Colonic mucosa (tissue), 4 donors: ENCODE measurements at regions not wholly inside any gene's neighbourhood (a gene's known extent, or its start where the extent isn't known, plus 50 kb on each side); places are given as distances from the start of the nearest gene placed in this dataset.
"Not testable (repeated sequence)": the region's sequence is repeated elsewhere in the genome, so short reads cannot be mapped to it uniquely, and the experiment has no call there.

Experiments
- DNase-seq: peaks from one replicate; pipeline ENCODE4 v3.0.0-alpha.2; 2020
- H3K27ac ChIP-seq: fragments of 200-600 bp; one replicate; pipeline ENCODE4 v1.8.0; 2021
- H3K27me3 ChIP-seq: fragments of 200-600 bp; one replicate; pipeline ENCODE4 v1.8.0; 2021
- H3K36me3 ChIP-seq: fragments of 200-600 bp; one replicate; pipeline ENCODE4 v1.8.0; 2021
- H3K4me1 ChIP-seq: fragments of 200-600 bp; one replicate; pipeline ENCODE4 v1.8.0; 2021; ENCODE audit warnings: mild to moderate bottlenecking
- H3K4me3 ChIP-seq: fragments of 200-600 bp; one replicate; pipeline ENCODE4 v1.8.0; 2021
- H3K9ac ChIP-seq, 2 donors: one replicate each; pipeline ENCODE4 v1.7.0; 2013; ENCODE audit warnings: control low read depth in 2 of 2, low read depth in 2 of 2, low read length in 2 of 2
- H3K9me3 ChIP-seq: fragments of 200-600 bp; one replicate; pipeline ENCODE4 v1.8.0; 2021
- intact Hi-C: fragments of 100-400 bp; cut with DNase I; formaldehyde crosslinking; loops from one replicate; pipeline ENCODE4 v1.14.1; 2022
- TF ChIP-seq, protein P1 (sequence below): fragments of 200-600 bp; IDR thresholded peaks from one replicate; pipeline ENCODE4 v1.8.0; 2022; ENCODE audit warnings: antibody characterized with exemption, mild to moderate bottlenecking
- donor health status: healthy.
- donor health status: DM: no; HTN: no; CAD: no.
- donor health status: DM: no; HTN: no; CAD: no.

- H3K9ac ChIP-seq = no peak overlapping the region
- no peak overlapping the region for H3K4me3 ChIP-seq
- no peak overlapping the region for H3K27ac ChIP-seq
- no peaks in the 10 kb centered on the region for H3K27me3 ChIP-seq
- H3K4me1 ChIP-seq = no peaks in the 10 kb centered on the region
- no peaks in the 10 kb centered on the region for H3K36me3 ChIP-seq
- TF ChIP-seq, protein P1, sequence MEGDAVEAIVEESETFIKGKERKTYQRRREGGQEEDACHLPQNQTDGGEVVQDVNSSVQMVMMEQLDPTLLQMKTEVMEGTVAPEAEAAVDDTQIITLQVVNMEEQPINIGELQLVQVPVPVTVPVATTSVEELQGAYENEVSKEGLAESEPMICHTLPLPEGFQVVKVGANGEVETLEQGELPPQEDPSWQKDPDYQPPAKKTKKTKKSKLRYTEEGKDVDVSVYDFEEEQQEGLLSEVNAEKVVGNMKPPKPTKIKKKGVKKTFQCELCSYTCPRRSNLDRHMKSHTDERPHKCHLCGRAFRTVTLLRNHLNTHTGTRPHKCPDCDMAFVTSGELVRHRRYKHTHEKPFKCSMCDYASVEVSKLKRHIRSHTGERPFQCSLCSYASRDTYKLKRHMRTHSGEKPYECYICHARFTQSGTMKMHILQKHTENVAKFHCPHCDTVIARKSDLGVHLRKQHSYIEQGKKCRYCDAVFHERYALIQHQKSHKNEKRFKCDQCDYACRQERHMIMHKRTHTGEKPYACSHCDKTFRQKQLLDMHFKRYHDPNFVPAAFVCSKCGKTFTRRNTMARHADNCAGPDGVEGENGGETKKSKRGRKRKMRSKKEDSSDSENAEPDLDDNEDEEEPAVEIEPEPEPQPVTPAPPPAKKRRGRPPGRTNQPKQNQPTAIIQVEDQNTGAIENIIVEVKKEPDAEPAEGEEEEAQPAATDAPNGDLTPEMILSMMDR = no peak
- H3K9me3 ChIP-seq = no peaks in the 10 kb centered on the region
- DNase-seq = no peak
- intact Hi-C loops = no loop called here
Measured at GRCh38 chr15:62363913-62364312, 198.8 kb upstream of the C2CD4B start.

DNA sequence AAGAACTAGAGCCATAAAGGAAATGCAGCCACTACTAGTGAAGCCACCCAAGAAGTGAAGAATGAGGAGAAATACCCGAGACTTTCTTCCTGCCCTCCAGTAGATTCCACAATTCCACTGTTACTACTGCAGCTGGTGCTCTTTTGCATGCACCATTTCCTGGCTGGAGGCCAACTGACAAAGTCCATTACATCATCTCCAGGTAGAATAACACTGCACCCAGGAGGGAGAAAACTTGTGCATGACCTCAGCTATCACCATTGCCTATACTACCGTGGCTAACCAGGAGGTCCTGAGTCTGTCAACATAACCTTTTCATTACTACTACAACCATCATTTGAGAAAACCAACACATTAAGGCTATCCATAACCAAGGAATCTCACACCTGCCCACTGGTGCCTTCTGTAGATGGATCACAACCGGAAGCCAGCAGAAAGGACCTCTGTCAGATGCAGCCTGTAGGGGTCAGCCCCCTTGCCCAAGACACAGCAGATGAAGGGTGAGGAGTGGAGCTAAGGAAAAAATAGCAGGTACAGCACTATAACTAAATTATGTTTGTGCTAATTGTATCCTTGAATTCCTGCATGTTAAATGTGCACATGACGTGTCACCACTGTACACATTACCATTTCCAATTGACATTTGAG lies 200.8 kb upstream of the C2CD4B start:
- Histone ChIP-seq H3K36me3 (no peaks in the 10 kb centered on the region), H3K9ac (no peak overlapping the region), H3K4me3 (no peak overlapping the region), H3K27me3 (no peaks in the 10 kb centered on the region), H3K4me1 (no peaks in the 10 kb centered on the region), H3K27ac (no peak overlapping the region), H3K9me3 (no peaks in the 10 kb centered on the region)
- peak; percentile 77 for DNase-seq
- intact Hi-C loops = no loop called here
- TF ChIP-seq, protein P1 = no peak

GRCh38 chr15:62369454-62369853 lies 204.4 kb upstream of the C2CD4B start:
- H3K36me3 ChIP-seq = no peaks in the 10 kb centered on the region
- H3K9ac ChIP-seq = no peak overlapping the region
- intact Hi-C loops = no loop called here
- no peaks in the 10 kb centered on the region for H3K9me3 ChIP-seq
- H3K4me3 ChIP-seq = no peak overlapping the region
- no peak for DNase-seq
- H3K27ac ChIP-seq = no peak overlapping the region
- no peaks in the 10 kb centered on the region for H3K4me1 ChIP-seq
- no peaks in the 10 kb centered on the region for H3K27me3 ChIP-seq
- TF ChIP-seq, protein P1 = no peak

GRCh38 chr15:62371683-62372082 lies 206.6 kb upstream of the C2CD4B start:
- H3K9me3 ChIP-seq, H3K27me3 ChIP-seq, H3K27ac ChIP-seq, H3K9ac ChIP-seq, H3K4me1 ChIP-seq, H3K4me3 ChIP-seq, intact Hi-C loops, H3K36me3 ChIP-seq, DNase-seq: not testable (repeated sequence)

GRCh38 chr15:62377736-62378480 lies 212.8 kb upstream of the C2CD4B start:
- TF ChIP-seq, protein P1 = no peak
- Histone ChIP-seq H3K27me3 (no peaks in the 10 kb centered on the region), H3K9me3 (no peaks in the 10 kb centered on the region), H3K36me3 (no peaks in the 10 kb centered on the region), H3K4me1 (no peaks in the 10 kb centered on the region), H3K9ac (no peak overlapping the region), H3K27ac (no peak overlapping the region), H3K4me3 (no peak overlapping the region)
- no peak for DNase-seq
- intact Hi-C loops = no loop called here
